Liver (tissue), 8 donors: ENCODE measurements at regions not wholly inside any gene's neighbourhood (a gene's known extent, or its start where the extent isn't known, plus 50 kb on each side); places are given as distances from the start of the nearest gene placed in this dataset.

Experiments
- DNase-seq: peaks from one replicate; pipeline ENCODE4 v3.0.0-alpha.2; 2017; ENCODE audit warnings: low spot score
- H3K27ac ChIP-seq, 2 donors: one replicate each; pipeline ENCODE4 v1.7.0; 2013; ENCODE audit warnings: inconsistent platforms in 2 of 2, low read length in 2 of 2, control low read depth in 1 of 2, low read depth in 1 of 2, mild to moderate bottlenecking in 1 of 2
- H3K27me3 ChIP-seq, 4 donors: one replicate each; pipeline versions ENCODE4 v1.6.1 to v1.7.0; 2013; ENCODE audit warnings: low read length in 3 of 4, inconsistent platforms in 1 of 4, mild to moderate bottlenecking in 1 of 4, moderate library complexity in 1 of 4; ENCODE audit not compliant: control insufficient read depth in 4 of 4, insufficient read depth in 4 of 4
- H3K36me3 ChIP-seq, 4 donors: one replicate each; pipeline versions ENCODE4 v1.6.1 to v1.7.0; 2013; ENCODE audit warnings: low read length in 3 of 4, mild to moderate bottlenecking in 3 of 4, low read depth in 1 of 4, moderate library complexity in 1 of 4; ENCODE audit not compliant: control insufficient read depth in 4 of 4, insufficient read depth in 3 of 4
- H3K4me1 ChIP-seq, 4 donors: one replicate each; pipeline versions ENCODE4 v1.6.1 to v1.7.0; 2013; ENCODE audit warnings: low read length in 3 of 4, mild to moderate bottlenecking in 3 of 4, moderate library complexity in 1 of 4; ENCODE audit not compliant: control insufficient read depth in 4 of 4, insufficient read depth in 4 of 4
- H3K4me3 ChIP-seq, 3 donors: one replicate each; pipeline versions ENCODE4 v1.6.1 to v1.7.0; 2013; ENCODE audit warnings: low read length in 3 of 3, control low read depth in 1 of 3, low read depth in 1 of 3, mild to moderate bottlenecking in 1 of 3
- H3K9ac ChIP-seq, 2 donors: one replicate each; pipeline ENCODE4 v1.7.0; 2013; ENCODE audit warnings: low read length in 2 of 2, mild to moderate bottlenecking in 2 of 2, moderate library complexity in 2 of 2, control low read depth in 1 of 2, low read depth in 1 of 2
- H3K9me3 ChIP-seq, 4 donors: one replicate each; pipeline versions ENCODE4 v1.6.1 to v1.7.0; 2013; ENCODE audit warnings: low read length in 3 of 4; ENCODE audit not compliant: control insufficient read depth in 4 of 4
- EGR1 ChIP-seq, 2 donors: IDR thresholded peaks; 2 replicates each; pipeline ENCODE4 v1.6.1; 2016 to 2018; ENCODE audit warnings: antibody characterized with exemption in 2 of 2, low read depth in 2 of 2
- FOXA2 ChIP-seq: IDR thresholded peaks from 2 replicates; pipeline ENCODE4 v1.6.1; 2016; ENCODE audit warnings: antibody characterized with exemption
- GABPA ChIP-seq, 2 donors: IDR thresholded peaks in 1 of 2; conservative IDR thresholded peaks in 1 of 2; 2 replicates each; pipeline ENCODE4 v1.6.1; 2016; ENCODE audit warnings: antibody characterized with exemption in 2 of 2, mild to moderate bottlenecking in 1 of 2, moderate library complexity in 1 of 2
- HNF4A ChIP-seq, 2 donors: conservative IDR thresholded peaks; 2 replicates each; pipeline ENCODE4 v1.6.1; 2016; ENCODE audit warnings: antibody characterized with exemption in 2 of 2, mild to moderate bottlenecking in 2 of 2
- HNF4G ChIP-seq: IDR thresholded peaks from 2 replicates; pipeline ENCODE4 v1.6.1; 2016; ENCODE audit warnings: antibody characterized with exemption
- JUND ChIP-seq, 2 donors: IDR thresholded peaks; 2 replicates each; pipeline ENCODE4 v1.6.1; 2016; ENCODE audit warnings: antibody characterized with exemption in 2 of 2
- NR2F2 ChIP-seq: IDR thresholded peaks from 2 replicates; pipeline ENCODE4 v1.6.1; 2016; ENCODE audit warnings: antibody characterized with exemption
- RAD21 ChIP-seq, 2 donors: IDR thresholded peaks; 2 replicates each; pipeline ENCODE4 v1.6.1; 2016; ENCODE audit warnings: antibody characterized with exemption in 2 of 2, mild to moderate bottlenecking in 2 of 2
- RXRA ChIP-seq, 2 donors: IDR thresholded peaks; 2 replicates each; pipeline ENCODE4 v1.6.1; 2017 to 2018; ENCODE audit warnings: antibody characterized with exemption in 2 of 2, mild to moderate bottlenecking in 1 of 2
- SP1 ChIP-seq: IDR thresholded peaks from 2 replicates; pipeline ENCODE4 v1.6.1; 2018; ENCODE audit warnings: antibody characterized with exemption, mild to moderate bottlenecking
- TAF1 ChIP-seq: conservative IDR thresholded peaks from 2 replicates; pipeline ENCODE4 v1.6.1; 2016; ENCODE audit warnings: antibody characterized with exemption, mild to moderate bottlenecking
- YY1 ChIP-seq: IDR thresholded peaks from 2 replicates; pipeline ENCODE4 v1.6.1; 2016; ENCODE audit warnings: antibody characterized with exemption, mild to moderate bottlenecking
- WGBS: extraction: QIAGEN DNeasy Blood & Tissue Kit; methylation state at CpG from one replicate; pipeline ENCODE4 v1.1.7; 2013; 5-methylcytosine and 5-hydroxymethylcytosine counted together
- TF ChIP-seq, protein P1 (sequence below): fragments of 150-350 bp; IDR thresholded peaks from 2 replicates; pipeline ENCODE4 v1.5.1; 2017; ENCODE audit warnings: improper control_type of control experiment, low read depth, low read length; ENCODE audit not compliant: missing input control
- TF ChIP-seq, protein P2 (sequence below): IDR thresholded peaks from 2 replicates; pipeline ENCODE4 v1.6.1; 2016; ENCODE audit warnings: antibody characterized with exemption, mild to moderate bottlenecking
- TF ChIP-seq, protein P3 (sequence below): IDR thresholded peaks from 2 replicates; pipeline ENCODE4 v1.6.1; 2016; ENCODE audit warnings: antibody characterized with exemption
- TF ChIP-seq, protein P4 (sequence below): IDR thresholded peaks from 2 replicates; pipeline ENCODE4 v1.6.1; 2016; ENCODE audit warnings: antibody characterized with exemption
- donor health status: healthy.
- donor health status: healthy.
- donor health status: healthy.
- donor health status: healthy.
- donor health status: healthy.

DNA sequence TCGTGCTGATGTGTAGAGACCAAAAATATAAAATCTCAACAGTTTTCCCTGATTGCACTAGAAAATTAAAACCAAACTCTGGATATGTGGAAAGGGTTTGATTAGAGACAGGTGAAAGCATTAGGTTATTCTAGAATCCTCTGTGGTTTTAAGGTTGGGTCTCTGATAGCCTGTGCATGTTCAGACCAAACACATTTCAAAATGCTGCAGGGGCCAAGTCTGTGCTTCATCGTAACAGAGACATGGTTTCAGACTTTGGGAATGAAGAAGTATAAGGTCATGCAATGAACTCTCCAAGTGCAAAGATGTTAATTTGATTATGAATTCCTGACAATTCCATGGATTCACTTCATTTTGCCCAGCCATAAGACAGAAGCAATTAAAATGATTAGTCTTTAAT lies 261.0 kb upstream of the KCNJ16 start:
- Histone ChIP-seq H3K36me3 (no peaks in the 10 kb centered on the region), H3K27me3 (peaks cover 0 to 9% (median 0%) of the 10 kb centered on the region in 4 donors), H3K9me3 (no peaks in the 10 kb centered on the region), H3K9ac (no peak overlapping the region), H3K4me1 (no peaks in the 10 kb centered on the region), H3K27ac (no peak overlapping the region), H3K4me3 (no peak overlapping the region)
- DNase-seq, result no peak
- TF ChIP-seq GABPA (IDR thresholded peaks at IDR 0.05 in 1 of 2, conservative IDR thresholded peaks at IDR 0.05 in 1 of 2) (no peak), RAD21 (IDR thresholded peaks at IDR 0.05) (no peak), YY1 (no peak), SP1 (no peak), HNF4A (conservative IDR thresholded peaks at IDR 0.05) (no peak)
- WGBS, result 75% methylated on average over 2 of the region's 2 CpGs

DNA sequence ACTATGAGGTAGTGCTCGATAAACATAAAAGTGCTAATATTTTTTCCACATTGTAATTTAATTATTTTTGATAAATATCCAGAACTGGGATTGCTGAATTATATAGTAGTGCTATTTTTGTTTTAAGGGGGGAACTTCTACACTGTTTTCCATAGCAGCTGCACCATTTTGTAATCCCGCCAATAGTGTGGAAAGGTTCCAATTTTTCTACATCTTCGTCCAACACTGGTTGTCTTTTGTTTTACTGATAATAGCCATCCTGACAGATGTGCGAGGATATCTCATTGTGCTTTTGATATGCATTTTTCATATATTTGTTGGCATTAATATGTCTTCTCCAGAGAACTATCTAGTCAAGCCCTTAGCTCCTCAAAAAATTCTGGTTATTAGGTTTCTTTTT lies 259.6 kb upstream of the KCNJ16 start:
- H3K9ac ChIP-seq, result no peak overlapping the region
- no peak overlapping the region for H3K27ac ChIP-seq
- H3K36me3 ChIP-seq, result no peaks in the 10 kb centered on the region
- no peak for DNase-seq
- TF ChIP-seq RAD21 (IDR thresholded peaks at IDR 0.05) (no peak), JUND (IDR thresholded peaks at IDR 0.05) (no peak), SP1 (no peak)
- H3K27me3 ChIP-seq, result peaks cover 0 to 9% (median 0%) of the 10 kb centered on the region in 4 donors
- H3K4me3 ChIP-seq, result no peak overlapping the region
- no peaks in the 10 kb centered on the region for H3K4me1 ChIP-seq
- H3K9me3 ChIP-seq, result no peaks in the 10 kb centered on the region
- WGBS, result 79% methylated on average over 4 of the region's 4 CpGs

DNA sequence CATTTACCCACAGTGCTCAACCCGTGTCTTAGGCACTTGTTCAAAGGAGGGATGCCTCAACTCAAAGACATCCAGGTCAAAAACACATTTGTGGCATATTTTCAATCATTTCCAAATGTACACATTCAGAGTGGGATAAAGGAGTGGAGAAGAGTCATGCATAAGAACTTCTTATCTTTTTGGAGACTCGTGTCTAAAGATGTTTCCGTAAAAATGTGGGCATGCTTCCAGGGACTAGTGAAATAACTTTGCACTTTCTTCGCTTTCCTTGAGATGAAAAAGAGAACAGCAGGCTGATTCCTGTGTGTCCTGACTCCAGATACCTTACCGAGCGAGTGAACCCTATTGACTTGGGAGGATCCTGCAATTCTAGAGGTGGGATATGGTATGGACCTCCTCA lies 256.6 kb upstream of the KCNJ16 start:
- WGBS, result 71% methylated on average over 6 of the region's 6 CpGs
- Histone ChIP-seq H3K9me3 (peaks cover 0 to 7% (median 1%) of the 10 kb centered on the region in 4 donors), H3K27me3 (peaks cover 0 to 13% (median 0%) of the 10 kb centered on the region in 4 donors), H3K36me3 (no peaks in the 10 kb centered on the region), H3K27ac (no peak overlapping the region), H3K9ac (no peak overlapping the region), H3K4me3 (no peak overlapping the region), H3K4me1 (no peaks in the 10 kb centered on the region)
- DNase-seq, result no peak
- no peak for TF ChIP-seq FOXA2
- no peak for TF ChIP-seq HNF4G
- TF ChIP-seq NR2F2, result no peak
- no peak for TF ChIP-seq YY1
- TF ChIP-seq TAF1, result no peak
- TF ChIP-seq EGR1 (IDR thresholded peaks at IDR 0.05; ENCODE audit: low read depth in 2 of 2), result no peak
- no peak for TF ChIP-seq HNF4A (conservative IDR thresholded peaks at IDR 0.05)
- no peak for TF ChIP-seq RXRA (IDR thresholded peaks at IDR 0.05)
- TF ChIP-seq, protein P1, sequence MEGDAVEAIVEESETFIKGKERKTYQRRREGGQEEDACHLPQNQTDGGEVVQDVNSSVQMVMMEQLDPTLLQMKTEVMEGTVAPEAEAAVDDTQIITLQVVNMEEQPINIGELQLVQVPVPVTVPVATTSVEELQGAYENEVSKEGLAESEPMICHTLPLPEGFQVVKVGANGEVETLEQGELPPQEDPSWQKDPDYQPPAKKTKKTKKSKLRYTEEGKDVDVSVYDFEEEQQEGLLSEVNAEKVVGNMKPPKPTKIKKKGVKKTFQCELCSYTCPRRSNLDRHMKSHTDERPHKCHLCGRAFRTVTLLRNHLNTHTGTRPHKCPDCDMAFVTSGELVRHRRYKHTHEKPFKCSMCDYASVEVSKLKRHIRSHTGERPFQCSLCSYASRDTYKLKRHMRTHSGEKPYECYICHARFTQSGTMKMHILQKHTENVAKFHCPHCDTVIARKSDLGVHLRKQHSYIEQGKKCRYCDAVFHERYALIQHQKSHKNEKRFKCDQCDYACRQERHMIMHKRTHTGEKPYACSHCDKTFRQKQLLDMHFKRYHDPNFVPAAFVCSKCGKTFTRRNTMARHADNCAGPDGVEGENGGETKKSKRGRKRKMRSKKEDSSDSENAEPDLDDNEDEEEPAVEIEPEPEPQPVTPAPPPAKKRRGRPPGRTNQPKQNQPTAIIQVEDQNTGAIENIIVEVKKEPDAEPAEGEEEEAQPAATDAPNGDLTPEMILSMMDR, result no peak
- TF ChIP-seq JUND (IDR thresholded peaks at IDR 0.05), result no peak
- TF ChIP-seq, protein P2, sequence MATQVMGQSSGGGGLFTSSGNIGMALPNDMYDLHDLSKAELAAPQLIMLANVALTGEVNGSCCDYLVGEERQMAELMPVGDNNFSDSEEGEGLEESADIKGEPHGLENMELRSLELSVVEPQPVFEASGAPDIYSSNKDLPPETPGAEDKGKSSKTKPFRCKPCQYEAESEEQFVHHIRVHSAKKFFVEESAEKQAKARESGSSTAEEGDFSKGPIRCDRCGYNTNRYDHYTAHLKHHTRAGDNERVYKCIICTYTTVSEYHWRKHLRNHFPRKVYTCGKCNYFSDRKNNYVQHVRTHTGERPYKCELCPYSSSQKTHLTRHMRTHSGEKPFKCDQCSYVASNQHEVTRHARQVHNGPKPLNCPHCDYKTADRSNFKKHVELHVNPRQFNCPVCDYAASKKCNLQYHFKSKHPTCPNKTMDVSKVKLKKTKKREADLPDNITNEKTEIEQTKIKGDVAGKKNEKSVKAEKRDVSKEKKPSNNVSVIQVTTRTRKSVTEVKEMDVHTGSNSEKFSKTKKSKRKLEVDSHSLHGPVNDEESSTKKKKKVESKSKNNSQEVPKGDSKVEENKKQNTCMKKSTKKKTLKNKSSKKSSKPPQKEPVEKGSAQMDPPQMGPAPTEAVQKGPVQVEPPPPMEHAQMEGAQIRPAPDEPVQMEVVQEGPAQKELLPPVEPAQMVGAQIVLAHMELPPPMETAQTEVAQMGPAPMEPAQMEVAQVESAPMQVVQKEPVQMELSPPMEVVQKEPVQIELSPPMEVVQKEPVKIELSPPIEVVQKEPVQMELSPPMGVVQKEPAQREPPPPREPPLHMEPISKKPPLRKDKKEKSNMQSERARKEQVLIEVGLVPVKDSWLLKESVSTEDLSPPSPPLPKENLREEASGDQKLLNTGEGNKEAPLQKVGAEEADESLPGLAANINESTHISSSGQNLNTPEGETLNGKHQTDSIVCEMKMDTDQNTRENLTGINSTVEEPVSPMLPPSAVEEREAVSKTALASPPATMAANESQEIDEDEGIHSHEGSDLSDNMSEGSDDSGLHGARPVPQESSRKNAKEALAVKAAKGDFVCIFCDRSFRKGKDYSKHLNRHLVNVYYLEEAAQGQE, result no peak
- TF ChIP-seq, protein P3, sequence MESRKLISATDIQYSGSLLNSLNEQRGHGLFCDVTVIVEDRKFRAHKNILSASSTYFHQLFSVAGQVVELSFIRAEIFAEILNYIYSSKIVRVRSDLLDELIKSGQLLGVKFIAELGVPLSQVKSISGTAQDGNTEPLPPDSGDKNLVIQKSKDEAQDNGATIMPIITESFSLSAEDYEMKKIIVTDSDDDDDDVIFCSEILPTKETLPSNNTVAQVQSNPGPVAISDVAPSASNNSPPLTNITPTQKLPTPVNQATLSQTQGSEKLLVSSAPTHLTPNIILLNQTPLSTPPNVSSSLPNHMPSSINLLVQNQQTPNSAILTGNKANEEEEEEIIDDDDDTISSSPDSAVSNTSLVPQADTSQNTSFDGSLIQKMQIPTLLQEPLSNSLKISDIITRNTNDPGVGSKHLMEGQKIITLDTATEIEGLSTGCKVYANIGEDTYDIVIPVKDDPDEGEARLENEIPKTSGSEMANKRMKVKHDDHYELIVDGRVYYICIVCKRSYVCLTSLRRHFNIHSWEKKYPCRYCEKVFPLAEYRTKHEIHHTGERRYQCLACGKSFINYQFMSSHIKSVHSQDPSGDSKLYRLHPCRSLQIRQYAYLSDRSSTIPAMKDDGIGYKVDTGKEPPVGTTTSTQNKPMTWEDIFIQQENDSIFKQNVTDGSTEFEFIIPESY, result no peak
- TF ChIP-seq SP1, result no peak
- TF ChIP-seq, protein P4, sequence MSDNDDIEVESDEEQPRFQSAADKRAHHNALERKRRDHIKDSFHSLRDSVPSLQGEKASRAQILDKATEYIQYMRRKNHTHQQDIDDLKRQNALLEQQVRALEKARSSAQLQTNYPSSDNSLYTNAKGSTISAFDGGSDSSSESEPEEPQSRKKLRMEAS, result no peak
